ENCODE measurements at regions not wholly inside any gene's neighbourhood (a gene's known extent, or its start where the extent isn't known, plus 50 kb on each side); places are given as distances from the start of the nearest gene placed in this dataset.

DNA sequence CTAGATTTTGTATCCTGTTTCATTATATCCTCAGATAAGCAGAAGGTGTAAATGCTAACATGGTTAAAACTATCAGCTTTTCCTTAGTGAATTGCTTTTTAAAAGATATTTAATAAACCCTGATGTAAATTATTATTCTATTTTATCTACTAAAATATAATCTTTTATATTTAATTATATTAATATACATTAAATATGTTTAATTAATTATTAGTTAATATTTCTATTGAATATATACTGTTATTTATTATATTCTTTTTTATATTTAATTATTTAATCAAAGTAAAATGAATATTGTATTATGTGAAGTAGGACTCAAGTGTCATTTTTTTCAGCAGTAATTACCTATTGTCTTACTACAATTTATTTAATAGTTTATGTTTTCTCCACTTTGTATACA, 179.7 kb upstream of the ADGRL4 start:
- DNase-seq (no peak), ATAC-seq (ENCODE audit: insufficient read depth, low FRiP score) (no peak)
- H3K36me3 ChIP-seq (ENCODE audit: control insufficient read depth in 4 of 4, insufficient read depth in 4 of 4, low read length in 4 of 4) = no peaks in the 10 kb centered on the region
- no peak overlapping the region for H3K27ac ChIP-seq (ENCODE audit: low read depth in 1 of 2, low read length in 1 of 2)
- H3K9ac ChIP-seq (ENCODE audit: insufficient read depth in 1 of 2, low read length in 2 of 2) = no peak overlapping the region
- H3K27me3 ChIP-seq (ENCODE audit: control insufficient read depth in 3 of 3, insufficient read depth in 3 of 3, low read length in 2 of 3) = no peaks in the 10 kb centered on the region
- no peaks in the 10 kb centered on the region for H3K9me3 ChIP-seq (ENCODE audit: control insufficient read depth in 4 of 4, insufficient read depth in 3 of 4, low read length in 3 of 4)
- H3K4me3 ChIP-seq = no peak overlapping the region
- TF ChIP-seq, protein P1, sequence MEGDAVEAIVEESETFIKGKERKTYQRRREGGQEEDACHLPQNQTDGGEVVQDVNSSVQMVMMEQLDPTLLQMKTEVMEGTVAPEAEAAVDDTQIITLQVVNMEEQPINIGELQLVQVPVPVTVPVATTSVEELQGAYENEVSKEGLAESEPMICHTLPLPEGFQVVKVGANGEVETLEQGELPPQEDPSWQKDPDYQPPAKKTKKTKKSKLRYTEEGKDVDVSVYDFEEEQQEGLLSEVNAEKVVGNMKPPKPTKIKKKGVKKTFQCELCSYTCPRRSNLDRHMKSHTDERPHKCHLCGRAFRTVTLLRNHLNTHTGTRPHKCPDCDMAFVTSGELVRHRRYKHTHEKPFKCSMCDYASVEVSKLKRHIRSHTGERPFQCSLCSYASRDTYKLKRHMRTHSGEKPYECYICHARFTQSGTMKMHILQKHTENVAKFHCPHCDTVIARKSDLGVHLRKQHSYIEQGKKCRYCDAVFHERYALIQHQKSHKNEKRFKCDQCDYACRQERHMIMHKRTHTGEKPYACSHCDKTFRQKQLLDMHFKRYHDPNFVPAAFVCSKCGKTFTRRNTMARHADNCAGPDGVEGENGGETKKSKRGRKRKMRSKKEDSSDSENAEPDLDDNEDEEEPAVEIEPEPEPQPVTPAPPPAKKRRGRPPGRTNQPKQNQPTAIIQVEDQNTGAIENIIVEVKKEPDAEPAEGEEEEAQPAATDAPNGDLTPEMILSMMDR (IDR thresholded peaks at IDR 0.05; ENCODE audit: control extremely low read depth, extremely low read depth) = no peak
- H3K4me1 ChIP-seq (ENCODE audit: control insufficient read depth in 5 of 5, insufficient read depth in 5 of 5, low read length in 5 of 5) = no peaks in the 10 kb centered on the region

DNA sequence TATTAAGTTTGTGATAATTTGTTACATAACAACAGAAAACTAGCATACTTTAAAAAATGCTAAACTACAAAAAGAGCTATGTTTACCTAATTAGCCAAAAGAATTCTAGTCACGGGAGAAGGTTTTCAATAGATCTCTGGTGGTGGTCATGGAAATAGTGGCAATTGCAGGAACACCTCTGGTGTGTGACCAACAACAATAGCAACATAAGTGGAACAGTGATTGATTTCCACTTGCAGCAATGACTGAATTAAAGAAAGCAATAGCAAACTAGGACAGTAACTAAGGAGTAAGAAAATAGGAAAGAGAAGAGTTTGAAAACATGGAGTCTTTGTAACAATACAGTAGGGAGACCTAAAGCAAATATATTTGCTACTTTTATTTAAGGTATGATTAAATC, 171.3 kb upstream of the ADGRL4 start:
- Histone ChIP-seq H3K27me3 (ENCODE audit: control insufficient read depth in 3 of 3, insufficient read depth in 3 of 3, low read length in 2 of 3) (no peaks in the 10 kb centered on the region), H3K4me3 (no peak overlapping the region), H3K4me1 (ENCODE audit: control insufficient read depth in 5 of 5, insufficient read depth in 5 of 5, low read length in 5 of 5) (no peaks in the 10 kb centered on the region), H3K9me3 (ENCODE audit: control insufficient read depth in 4 of 4, insufficient read depth in 3 of 4, low read length in 3 of 4) (peaks cover 0 to 2% (median under 1%) of the 10 kb centered on the region in 4 donors), H3K9ac (ENCODE audit: insufficient read depth in 1 of 2, low read length in 2 of 2) (no peak overlapping the region), H3K27ac (ENCODE audit: low read depth in 1 of 2, low read length in 1 of 2) (no peak overlapping the region), H3K36me3 (ENCODE audit: control insufficient read depth in 4 of 4, insufficient read depth in 4 of 4, low read length in 4 of 4) (no peaks in the 10 kb centered on the region)
- DNase-seq (no peak), ATAC-seq (ENCODE audit: insufficient read depth, low FRiP score) (no peak)
- TF ChIP-seq, protein P1 (IDR thresholded peaks at IDR 0.05; ENCODE audit: control extremely low read depth, extremely low read depth) = no peak
- 84 to 97% methylated on average over 1 of the region's 1 CpG for WGBS, 2 donors

DNA sequence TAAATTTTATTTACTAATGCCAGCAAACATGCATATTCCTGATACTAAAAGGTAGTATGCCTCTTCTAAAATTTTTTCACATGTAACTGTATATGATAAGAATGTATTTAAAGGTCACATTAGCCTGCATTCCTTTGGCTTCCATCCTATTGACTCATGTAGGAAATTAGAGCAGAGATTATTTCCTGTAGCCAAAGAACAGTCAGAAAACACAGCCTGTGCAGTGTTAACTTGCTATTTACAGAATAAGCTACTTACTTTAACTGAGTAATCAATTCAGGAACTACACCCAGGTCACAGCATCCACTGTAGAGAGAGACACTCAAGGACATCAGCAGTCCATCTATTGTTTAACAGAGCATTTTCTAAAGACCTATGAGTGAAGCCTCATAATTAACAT, 154.5 kb upstream of the ADGRL4 start:
- Histone ChIP-seq H3K4me3 (no peak overlapping the region), H3K27ac (ENCODE audit: low read depth in 1 of 2, low read length in 1 of 2) (no peak overlapping the region), H3K9ac (ENCODE audit: insufficient read depth in 1 of 2, low read length in 2 of 2) (no peak overlapping the region), H3K36me3 (ENCODE audit: control insufficient read depth in 4 of 4, insufficient read depth in 4 of 4, low read length in 4 of 4) (no peaks in the 10 kb centered on the region), H3K9me3 (ENCODE audit: control insufficient read depth in 4 of 4, insufficient read depth in 3 of 4, low read length in 3 of 4) (no peaks in the 10 kb centered on the region), H3K4me1 (ENCODE audit: control insufficient read depth in 5 of 5, insufficient read depth in 5 of 5, low read length in 5 of 5) (no peaks in the 10 kb centered on the region), H3K27me3 (ENCODE audit: control insufficient read depth in 3 of 3, insufficient read depth in 3 of 3, low read length in 2 of 3) (no peaks in the 10 kb centered on the region)
- ATAC-seq (ENCODE audit: insufficient read depth, low FRiP score) (no peak), DNase-seq (no peak)
- TF ChIP-seq, protein P1 (IDR thresholded peaks at IDR 0.05; ENCODE audit: control extremely low read depth, extremely low read depth) = no peak

DNA sequence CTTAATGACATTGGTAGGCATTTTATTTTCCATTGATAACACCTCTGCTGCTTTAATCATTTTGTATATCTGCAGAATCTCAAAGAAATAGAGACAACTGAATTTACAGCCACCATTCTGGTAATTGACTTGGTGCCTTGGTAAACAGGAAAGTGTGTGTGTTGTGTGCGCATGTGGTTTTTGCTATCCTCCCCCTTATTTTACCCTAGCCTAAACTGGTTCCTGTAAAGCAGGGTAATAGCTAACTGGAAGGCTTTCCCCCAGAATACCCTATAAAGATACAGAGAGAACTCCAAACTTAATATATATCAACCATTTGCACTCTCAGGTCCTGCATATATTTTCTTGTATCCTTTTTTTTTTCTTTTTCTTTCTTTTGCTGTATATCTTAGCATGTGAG, 149.5 kb upstream of the ADGRL4 start:
- ATAC-seq (ENCODE audit: insufficient read depth, low FRiP score) = no peak
- Histone ChIP-seq H3K27ac (ENCODE audit: low read depth in 1 of 2, low read length in 1 of 2) (no peak overlapping the region), H3K27me3 (ENCODE audit: control insufficient read depth in 3 of 3, insufficient read depth in 3 of 3, low read length in 2 of 3) (no peaks in the 10 kb centered on the region), H3K4me3 (no peak overlapping the region), H3K9ac (ENCODE audit: insufficient read depth in 1 of 2, low read length in 2 of 2) (no peak overlapping the region), H3K36me3 (ENCODE audit: control insufficient read depth in 4 of 4, insufficient read depth in 4 of 4, low read length in 4 of 4) (no peaks in the 10 kb centered on the region), H3K4me1 (ENCODE audit: control insufficient read depth in 5 of 5, insufficient read depth in 5 of 5, low read length in 5 of 5) (peaks cover 0 to 6% (median 0%) of the 10 kb centered on the region in 5 donors), H3K9me3 (ENCODE audit: control insufficient read depth in 4 of 4, insufficient read depth in 3 of 4, low read length in 3 of 4) (no peaks in the 10 kb centered on the region)
- TF ChIP-seq, protein P1 (IDR thresholded peaks at IDR 0.05; ENCODE audit: control extremely low read depth, extremely low read depth) = no peak
- no peak for DNase-seq
- 83 to 92% methylated on average over 1 of the region's 1 CpG for WGBS, 2 donors

All from lung (tissue), 11 donors.